ENCODE measurements at regions not wholly inside any gene's neighbourhood (a gene's known extent, or its start where the extent isn't known, plus 50 kb on each side); places are given as distances from the start of the nearest gene placed in this dataset.

- ATAC-seq (ENCODE audit: low FRiP score) (no peak), DNase-seq (peak in 1 of 2 donors; percentile 47)
- Histone ChIP-seq H3K4me1 (ENCODE audit: control insufficient read depth in 1 of 2, insufficient read depth in 2 of 2, low read length in 2 of 2) (no peaks in the 10 kb centered on the region), H3K27ac (ENCODE audit: low read depth in 1 of 2, low read length in 2 of 2) (no peak overlapping the region), H3K9me3 (ENCODE audit: control insufficient read depth, low read length) (peaks cover 2% of the 10 kb centered on the region), H3K27me3 (ENCODE audit: control insufficient read depth in 1 of 2, insufficient read depth in 2 of 2, low read length in 1 of 2) (no peaks in the 10 kb centered on the region), H3K36me3 (ENCODE audit: control insufficient read depth in 1 of 2, insufficient read depth in 2 of 2, low read length in 1 of 2) (no peaks in the 10 kb centered on the region), H3K4me3 (ENCODE audit: low read length in 2 of 2) (no peak overlapping the region)
- WGBS, 2 donors, result 92 to 93% methylated on average over 11 of the region's 11 CpGs
- intact Hi-C loops (cut with DNase I), result loop anchor here in 1 of 2 donors (10.0 kb wide), 1 partner anchor 446 kb away; no protein-coding TSS in a partner anchor
Observed at GRCh38 chr16:86828653-86829052, 250.3 kb downstream of the FOXL1 start.

GRCh38 chr16:86831366-86831765, 253.0 kb downstream of the FOXL1 start:
- DNase-seq (peak in 1 of 2 donors; percentile 22), ATAC-seq (ENCODE audit: low FRiP score) (no peak)
- no peak overlapping the region for H3K27ac ChIP-seq (ENCODE audit: low read depth in 1 of 2, low read length in 2 of 2)
- no peaks in the 10 kb centered on the region for H3K27me3 ChIP-seq (ENCODE audit: control insufficient read depth in 1 of 2, insufficient read depth in 2 of 2, low read length in 1 of 2)
- 96 to 100% methylated on average over 5 of the region's 5 CpGs for WGBS, 2 donors
- H3K9me3 ChIP-seq (ENCODE audit: control insufficient read depth, low read length), result no peaks in the 10 kb centered on the region
- H3K4me3 ChIP-seq (ENCODE audit: low read length in 2 of 2), result no peak overlapping the region
- intact Hi-C loops (cut with DNase I), result loop anchor here (5.0 to 10.0 kb wide), 2 partner anchors 257 to 264 kb away; partner anchors contain the start of genes FOXC2 (in 1 of the 2) and FOXL1 (in 1 of the 2)
- H3K4me1 ChIP-seq (ENCODE audit: control insufficient read depth in 1 of 2, insufficient read depth in 2 of 2, low read length in 2 of 2), result no peaks in the 10 kb centered on the region
- H3K36me3 ChIP-seq (ENCODE audit: control insufficient read depth in 1 of 2, insufficient read depth in 2 of 2, low read length in 1 of 2), result no peaks in the 10 kb centered on the region

- no peak overlapping the region for H3K4me3 ChIP-seq (ENCODE audit: low read length in 2 of 2)
- H3K36me3 ChIP-seq (ENCODE audit: control insufficient read depth in 1 of 2, insufficient read depth in 2 of 2, low read length in 1 of 2), result no peaks in the 10 kb centered on the region
- 4 to 5% methylated on average over 9 of the region's 9 CpGs for WGBS, 2 donors
- H3K9me3 ChIP-seq (ENCODE audit: control insufficient read depth, low read length), result no peaks in the 10 kb centered on the region
- H3K4me1 ChIP-seq (ENCODE audit: control insufficient read depth in 1 of 2, insufficient read depth in 2 of 2, low read length in 2 of 2), result no peaks in the 10 kb centered on the region
- peak overlapping the region in 1 of 2 donors; percentile 29 for H3K27ac ChIP-seq (ENCODE audit: low read depth in 1 of 2, low read length in 2 of 2)
- ATAC-seq (ENCODE audit: low FRiP score) (no peak), DNase-seq (peak in 1 of 2 donors; percentile 56)
- no peaks in the 10 kb centered on the region for H3K27me3 ChIP-seq (ENCODE audit: control insufficient read depth in 1 of 2, insufficient read depth in 2 of 2, low read length in 1 of 2)
- intact Hi-C loops (cut with DNase I), result loop anchor here (5.0 to 10.0 kb wide), 2 partner anchors 258 to 266 kb away; partner anchors contain the start of genes FOXC2 (in 1 of the 2) and FOXL1 (in 1 of the 2)
Observed at GRCh38 chr16:86833136-86833535, 254.8 kb downstream of the FOXL1 start.

GRCh38 chr16:86834451-86835035, 256.2 kb downstream of the FOXL1 start:
- DNase-seq, result peak; percentile 47 to 65
- Histone ChIP-seq H3K27ac (ENCODE audit: low read depth in 1 of 2, low read length in 2 of 2) (no peak overlapping the region), H3K4me3 (ENCODE audit: low read length in 2 of 2) (no peak overlapping the region), H3K36me3 (ENCODE audit: control insufficient read depth in 1 of 2, insufficient read depth in 2 of 2, low read length in 1 of 2) (no peaks in the 10 kb centered on the region), H3K9me3 (ENCODE audit: control insufficient read depth, low read length) (no peaks in the 10 kb centered on the region), H3K4me1 (ENCODE audit: control insufficient read depth in 1 of 2, insufficient read depth in 2 of 2, low read length in 2 of 2) (no peaks in the 10 kb centered on the region), H3K27me3 (ENCODE audit: control insufficient read depth in 1 of 2, insufficient read depth in 2 of 2, low read length in 1 of 2) (no peaks in the 10 kb centered on the region)
- WGBS, 2 donors, result 62 to 70% methylated on average over 22 of the region's 22 CpGs
- intact Hi-C loops (cut with DNase I), result loop anchor here (5.0 to 10.0 kb wide), 2 partner anchors 260 to 267 kb away; partner anchors contain the start of genes FOXC2 (in 1 of the 2) and FOXL1 (in 1 of the 2)
- ATAC-seq (ENCODE audit: low FRiP score), result no peak

GRCh38 chr16:86835982-86836381, 257.6 kb downstream of the FOXL1 start:
- Histone ChIP-seq H3K4me1 (ENCODE audit: control insufficient read depth in 1 of 2, insufficient read depth in 2 of 2, low read length in 2 of 2) (no peaks in the 10 kb centered on the region), H3K36me3 (ENCODE audit: control insufficient read depth in 1 of 2, insufficient read depth in 2 of 2, low read length in 1 of 2) (no peaks in the 10 kb centered on the region), H3K27ac (ENCODE audit: low read depth in 1 of 2, low read length in 2 of 2) (no peak overlapping the region), H3K27me3 (ENCODE audit: control insufficient read depth in 1 of 2, insufficient read depth in 2 of 2, low read length in 1 of 2) (no peaks in the 10 kb centered on the region), H3K9me3 (ENCODE audit: control insufficient read depth, low read length) (no peaks in the 10 kb centered on the region), H3K4me3 (ENCODE audit: low read length in 2 of 2) (no peak overlapping the region)
- ATAC-seq (ENCODE audit: low FRiP score), result no peak
- DNase-seq, result peak; percentile 17 to 43
- WGBS, 2 donors, result 96 to 97% methylated on average over 15 of the region's 18 CpGs
- intact Hi-C loops (cut with DNase I), result loop anchor here in 1 of 2 donors (10.0 kb wide), 1 partner anchor 261 kb away; the partner anchor contains the start of gene FOXL1

- ATAC-seq (ENCODE audit: low FRiP score) (no peak), DNase-seq (peak; percentile 16 to 50)
Observed at GRCh38 chr16:86836503-86837129, 258.3 kb downstream of the FOXL1 start.

GRCh38 chr16:86843812-86844211, 265.5 kb downstream of the FOXL1 start:
- WGBS, 2 donors, result 94% methylated on average over 12 of the region's 12 CpGs
- ATAC-seq (ENCODE audit: low FRiP score) (no peak), DNase-seq (no peak)
- H3K4me1 ChIP-seq (ENCODE audit: control insufficient read depth in 1 of 2, insufficient read depth in 2 of 2, low read length in 2 of 2), result no peaks in the 10 kb centered on the region
- no peaks in the 10 kb centered on the region for H3K36me3 ChIP-seq (ENCODE audit: control insufficient read depth in 1 of 2, insufficient read depth in 2 of 2, low read length in 1 of 2)
- H3K27ac ChIP-seq (ENCODE audit: low read depth in 1 of 2, low read length in 2 of 2), result no peak overlapping the region
- intact Hi-C loops (cut with DNase I), result no loop called here
- H3K27me3 ChIP-seq (ENCODE audit: control insufficient read depth in 1 of 2, insufficient read depth in 2 of 2, low read length in 1 of 2), result no peaks in the 10 kb centered on the region
- no peaks in the 10 kb centered on the region for H3K9me3 ChIP-seq (ENCODE audit: control insufficient read depth, low read length)
- H3K4me3 ChIP-seq (ENCODE audit: low read length in 2 of 2), result no peak overlapping the region

More at GRCh38 chr16:86836503-86837129, 258.3 kb downstream of the FOXL1 start:
- Histone ChIP-seq H3K4me1 (ENCODE audit: control insufficient read depth in 1 of 2, insufficient read depth in 2 of 2, low read length in 2 of 2) (no peaks in the 10 kb centered on the region), H3K4me3 (ENCODE audit: low read length in 2 of 2) (no peak overlapping the region), H3K27me3 (ENCODE audit: control insufficient read depth in 1 of 2, insufficient read depth in 2 of 2, low read length in 1 of 2) (no peaks in the 10 kb centered on the region), H3K36me3 (ENCODE audit: control insufficient read depth in 1 of 2, insufficient read depth in 2 of 2, low read length in 1 of 2) (no peaks in the 10 kb centered on the region), H3K27ac (ENCODE audit: low read depth in 1 of 2, low read length in 2 of 2) (no peak overlapping the region), H3K9me3 (ENCODE audit: control insufficient read depth, low read length) (no peaks in the 10 kb centered on the region)
- intact Hi-C loops (cut with DNase I), result loop anchor here in 1 of 2 donors (10.0 kb wide), 1 partner anchor 262 kb away; the partner anchor contains the start of gene FOXL1
- WGBS, 2 donors, result 52 to 72% methylated on average over 10 to 11 of the region's 11 CpGs

- H3K9me3 ChIP-seq (ENCODE audit: control insufficient read depth, low read length), result no peaks in the 10 kb centered on the region
- no peaks in the 10 kb centered on the region for H3K36me3 ChIP-seq (ENCODE audit: control insufficient read depth in 1 of 2, insufficient read depth in 2 of 2, low read length in 1 of 2)
- WGBS, 2 donors, result 85 to 86% methylated on average over 16 of the region's 16 CpGs
- no peak overlapping the region for H3K27ac ChIP-seq (ENCODE audit: low read depth in 1 of 2, low read length in 2 of 2)
- H3K4me3 ChIP-seq (ENCODE audit: low read length in 2 of 2), result no peak overlapping the region
- H3K4me1 ChIP-seq (ENCODE audit: control insufficient read depth in 1 of 2, insufficient read depth in 2 of 2, low read length in 2 of 2), result no peaks in the 10 kb centered on the region
- ATAC-seq (ENCODE audit: low FRiP score) (no peak), DNase-seq (no peak)
- intact Hi-C loops (cut with DNase I), result no loop called here
- no peaks in the 10 kb centered on the region for H3K27me3 ChIP-seq (ENCODE audit: control insufficient read depth in 1 of 2, insufficient read depth in 2 of 2, low read length in 1 of 2)
Observed at GRCh38 chr16:86844695-86845094, 266.3 kb downstream of the FOXL1 start.

All from aorta (tissue), 5 donors.